Prostate gland (tissue), 2 donors: ENCODE measurements at regions not wholly inside any gene's neighbourhood (a gene's known extent, or its start where the extent isn't known, plus 50 kb on each side); places are given as distances from the start of the nearest gene placed in this dataset.
A peak's percentile ranks its signal among the peaks of the same experiment; 100 is the strongest.

Source experiments
- DNase-seq: peaks from one replicate; pipeline ENCODE4 v3.0.0-alpha.2; 2019; ENCODE audit warnings: low spot score
- H3K27ac ChIP-seq, 2 donors: fragments of 200-600 bp; sonication (generic); 2 replicates each; pipeline ENCODE4 v1.5.1; 2017 to 2019
- H3K27me3 ChIP-seq: fragments of 200-600 bp; sonication (generic); replicated peaks from 2 replicates; pipeline ENCODE4 v1.5.1; 2019; ENCODE audit not compliant: insufficient read depth
- H3K36me3 ChIP-seq, 2 donors: fragments of 200-600 bp; sonication (generic); 1 replicate in 1 of 2; 2 replicates in 1 of 2; pipeline versions ENCODE4 v1.5.1 to v1.8.1; 2017 to 2019
- H3K4me1 ChIP-seq: fragments of 200-600 bp; sonication (generic); replicated peaks from 2 replicates; pipeline ENCODE4 v1.5.1; 2019
- H3K4me3 ChIP-seq, 2 donors: fragments of 200-600 bp; sonication (generic); 2 replicates each; pipeline ENCODE4 v1.5.1; 2017 to 2019
- H3K9me3 ChIP-seq: fragments of 200-600 bp; sonication (generic); 2 replicates; pipeline ENCODE4 v1.5.1; 2017
- CTCF ChIP-seq, 4 experiments: fragments of 200-600 bp in 2 of 4; fragments of 450-650 bp in 2 of 4; sonication (generic) in 2 of 4; IDR thresholded peaks; 1 replicate in 3 of 4; 2 replicates in 1 of 4; pipeline ENCODE4 v1.5.1; 2016 to 2019; ENCODE audit warnings: antibody characterized with exemption in 4 of 4, mild to moderate bottlenecking in 2 of 4, moderate library complexity in 2 of 4
- POLR2A ChIP-seq: fragments of 450-650 bp; IDR thresholded peaks from one replicate; pipeline ENCODE4 v1.6.1; 2016; ENCODE audit warnings: antibody characterized with exemption, mild to moderate bottlenecking
- POLR2AphosphoS5 ChIP-seq: sonication (generic); formaldehyde crosslinking; IDR thresholded peaks from one replicate; pipeline ENCODE4 v1.6.1; 2017; ENCODE audit warnings: antibody characterized with exemption
- WGBS: methylation state at CpG from one replicate; pipeline ENCODE4 v1.1.5; 2018; 5-methylcytosine and 5-hydroxymethylcytosine counted together
- intact Hi-C: fragments of 100-400 bp; cut with DNase I; formaldehyde crosslinking; loops from one replicate; pipeline ENCODE4 v1.14.2; 2022

- Histone ChIP-seq H3K4me1 (no peaks in the 10 kb centered on the region), H3K9me3 (no peaks in the 10 kb centered on the region), H3K36me3 (no peaks in the 10 kb centered on the region), H3K27me3 (no peaks in the 10 kb centered on the region), H3K27ac (no peak overlapping the region), H3K4me3 (peak overlapping the region in 1 of 2 donors; percentile 16)
- intact Hi-C loops, result loop anchor here (1.0 to 5.0 kb wide), 3 partner anchors 53 to 260 kb away; no protein-coding TSS in a partner anchor
- TF ChIP-seq POLR2AphosphoS5 (peak; percentile 51), CTCF (IDR thresholded peaks at IDR 0.05) (peak; percentile 95 to 99 (median 98)), POLR2A (no peak)
- DNase-seq, result peak; percentile 70
- 5% methylated on average over 24 of the region's 24 CpGs for WGBS
Measured at GRCh38 chr1:181142096-181142958, 53.8 kb downstream of the IER5 start.

GRCh38 chr1:181143102-181143859, 54.8 kb downstream of the IER5 start:
- WGBS, result 63% methylated on average over 5 of the region's 5 CpGs
- H3K4me3 ChIP-seq, result no peak overlapping the region
- no peak for DNase-seq
- H3K36me3 ChIP-seq, result no peaks in the 10 kb centered on the region
- no peaks in the 10 kb centered on the region for H3K27me3 ChIP-seq
- TF ChIP-seq POLR2AphosphoS5 (no peak), POLR2A (no peak)
- H3K27ac ChIP-seq, result no peak overlapping the region
- no peaks in the 10 kb centered on the region for H3K9me3 ChIP-seq
- intact Hi-C loops, result loop anchor here (2.0 to 5.0 kb wide), 2 partner anchors 106 to 260 kb away; no protein-coding TSS in a partner anchor
- no peaks in the 10 kb centered on the region for H3K4me1 ChIP-seq

GRCh38 chr1:181144238-181144637, 55.7 kb downstream of the IER5 start:
- Histone ChIP-seq H3K9me3 (no peaks in the 10 kb centered on the region), H3K27ac (no peak overlapping the region)
- 76% methylated on average over 3 of the region's 3 CpGs for WGBS

GRCh38 chr1:181148636-181149035, 60.1 kb downstream of the IER5 start:
- Histone ChIP-seq H3K36me3 (no peaks in the 10 kb centered on the region), H3K4me1 (no peaks in the 10 kb centered on the region), H3K9me3 (no peaks in the 10 kb centered on the region), H3K27ac (no peak overlapping the region), H3K4me3 (no peak overlapping the region), H3K27me3 (no peaks in the 10 kb centered on the region)
- TF ChIP-seq POLR2AphosphoS5, result no peak
- no peak for TF ChIP-seq POLR2A
- TF ChIP-seq CTCF (IDR thresholded peaks at IDR 0.05), result no peak
- WGBS, result 64% methylated on average over 3 of the region's 3 CpGs
- no peak for DNase-seq
- intact Hi-C loops, result no loop called here

More at GRCh38 chr1:181144238-181144637, 55.7 kb downstream of the IER5 start:
- Histone ChIP-seq H3K36me3 (no peaks in the 10 kb centered on the region), H3K27me3 (no peaks in the 10 kb centered on the region), H3K4me3 (no peak overlapping the region), H3K4me1 (no peaks in the 10 kb centered on the region)
- TF ChIP-seq POLR2AphosphoS5, result no peak
- TF ChIP-seq POLR2A, result no peak
- no peak for TF ChIP-seq CTCF (IDR thresholded peaks at IDR 0.05)
- no peak for DNase-seq
- intact Hi-C loops, result loop anchor here (5.0 kb wide), 1 partner anchor 107 kb away; no protein-coding TSS in a partner anchor

GRCh38 chr1:181149326-181150125, 61.0 kb downstream of the IER5 start:
- H3K27ac ChIP-seq, result no peak overlapping the region
- no peak overlapping the region for H3K4me3 ChIP-seq
- WGBS, result 84% methylated on average over 10 of the region's 10 CpGs
- no peak for TF ChIP-seq CTCF (IDR thresholded peaks at IDR 0.05)
- no peak for TF ChIP-seq POLR2AphosphoS5
- TF ChIP-seq POLR2A, result no peak
- DNase-seq, result no peak
- no peaks in the 10 kb centered on the region for H3K4me1 ChIP-seq
- H3K36me3 ChIP-seq, result no peaks in the 10 kb centered on the region
- H3K9me3 ChIP-seq, result no peaks in the 10 kb centered on the region
- no peaks in the 10 kb centered on the region for H3K27me3 ChIP-seq
- intact Hi-C loops, result no loop called here
